ENCODE measurements at regions not wholly inside any gene's neighbourhood (a gene's known extent, or its start where the extent isn't known, plus 50 kb on each side); places are given as distances from the start of the nearest gene placed in this dataset.
"Not testable (repeated sequence)": the region's sequence is repeated elsewhere in the genome, so short reads cannot be mapped to it uniquely, and the experiment has no call there.

- DNase-seq (ENCODE audit: low read depth in 2 of 2) = no peak
These were observed 231.5 kb upstream of the SETMAR start for GRCh38 chr3:4071481-4072184.

GRCh38 chr3:4077278-4077677, 225.9 kb upstream of the SETMAR start:
- DNase-seq (ENCODE audit: low read depth in 2 of 2) = not testable (repeated sequence)

GRCh38 chr3:4077950-4078349, 225.2 kb upstream of the SETMAR start:
- DNase-seq (ENCODE audit: low read depth in 2 of 2) = no peak

GRCh38 chr3:4078903-4079302, 224.3 kb upstream of the SETMAR start:
- no peak for DNase-seq (ENCODE audit: low read depth in 2 of 2)

- no peak for DNase-seq (ENCODE audit: low read depth in 2 of 2)
These were observed 223.6 kb upstream of the SETMAR start for GRCh38 chr3:4079339-4080195.

- DNase-seq (ENCODE audit: low read depth in 2 of 2) = no peak
These were observed 219.7 kb upstream of the SETMAR start for GRCh38 chr3:4083225-4084015.

GRCh38 chr3:4084271-4084670, 218.9 kb upstream of the SETMAR start:
- DNase-seq (ENCODE audit: low read depth in 2 of 2) = no peak

- not testable (repeated sequence) for DNase-seq (ENCODE audit: low read depth in 2 of 2)
These were observed 216.5 kb upstream of the SETMAR start for GRCh38 chr3:4086662-4087061.

GRCh38 chr3:4091786-4092185, 211.4 kb upstream of the SETMAR start:
- DNase-seq (ENCODE audit: low read depth in 2 of 2) = no peak

- no peak for DNase-seq (ENCODE audit: low read depth in 2 of 2)
These were observed 205.4 kb upstream of the SETMAR start for GRCh38 chr3:4097801-4098200.

- no peak for DNase-seq (ENCODE audit: low read depth in 2 of 2)
These were observed 203.6 kb upstream of the SETMAR start for GRCh38 chr3:4099607-4100006.

GRCh38 chr3:4107430-4107829, 195.7 kb upstream of the SETMAR start:
- DNase-seq (ENCODE audit: low read depth in 2 of 2) = no peak

GRCh38 chr3:4113811-4114522, 189.2 kb upstream of the SETMAR start:
- DNase-seq (ENCODE audit: low read depth in 2 of 2) = no peak

- no peak for DNase-seq (ENCODE audit: low read depth in 2 of 2)
These were observed 184.1 kb upstream of the SETMAR start for GRCh38 chr3:4119119-4119518.

- no peak for DNase-seq (ENCODE audit: low read depth in 2 of 2)
These were observed 177.6 kb upstream of the SETMAR start for GRCh38 chr3:4125576-4125975.

- DNase-seq (ENCODE audit: low read depth in 2 of 2) = no peak
These were observed 164.9 kb upstream of the SETMAR start for GRCh38 chr3:4138150-4138785.

GRCh38 chr3:4138786-4139431, 164.3 kb upstream of the SETMAR start:
- no peak for DNase-seq (ENCODE audit: low read depth in 2 of 2)

- DNase-seq (ENCODE audit: low read depth in 2 of 2) = no peak
These were observed 163.6 kb upstream of the SETMAR start for GRCh38 chr3:4139462-4140140.

- DNase-seq (ENCODE audit: low read depth in 2 of 2) = no peak
These were observed 162.2 kb upstream of the SETMAR start for GRCh38 chr3:4140921-4141320.

GRCh38 chr3:4147556-4148118, 155.5 kb upstream of the SETMAR start:
- DNase-seq (ENCODE audit: low read depth in 2 of 2) = no peak

Measured in activated CD4-positive, alpha-beta T cell treated with anti-CD3 and anti-CD28 coated beads for 24 hours (primary cell).